Breast epithelium (tissue), 4 donors: ENCODE measurements at regions not wholly inside any gene's neighbourhood (a gene's known extent, or its start where the extent isn't known, plus 50 kb on each side); places are given as distances from the start of the nearest gene placed in this dataset.
"Not testable (repeated sequence)": the region's sequence is repeated elsewhere in the genome, so short reads cannot be mapped to it uniquely, and the experiment has no call there.

Experiments
- DNase-seq, 2 donors: peaks; one replicate each; pipeline ENCODE4 v3.0.0-alpha.2; 2019; ENCODE audit warnings: low spot score in 2 of 2
- H3K27ac ChIP-seq, 2 donors: fragments of 200-600 bp; sonication (generic) in 1 of 2; one replicate each; pipeline ENCODE4 v1.5.1; 2016 to 2019; ENCODE audit warnings: mild to moderate bottlenecking in 1 of 2
- H3K27me3 ChIP-seq, 2 donors: fragments of 200-600 bp; sonication (generic) in 1 of 2; one replicate each; pipeline versions ENCODE4 v1.5.1 to v1.6.0; 2017 to 2019; ENCODE audit warnings: control low read depth in 1 of 2, mild to moderate bottlenecking in 1 of 2
- H3K36me3 ChIP-seq: fragments of 200-600 bp; one replicate; pipeline ENCODE4 v1.5.1; 2019
- H3K4me1 ChIP-seq, 2 donors: fragments of 200-600 bp; sonication (generic); one replicate each; pipeline ENCODE4 v1.5.1; 2016 to 2019; ENCODE audit warnings: control low read depth in 1 of 2
- H3K4me3 ChIP-seq, 3 donors: fragments of 200-600 bp; sonication (generic); 1 replicate in 2 of 3; 2 replicates in 1 of 3; pipeline ENCODE4 v1.5.1; 2016 to 2019; ENCODE audit warnings: mild to moderate bottlenecking in 3 of 3, moderate library complexity in 2 of 3
- H3K9me3 ChIP-seq, 2 donors: fragments of 200-600 bp; sonication (generic) in 1 of 2; one replicate each; pipeline ENCODE4 v1.5.1; 2016 to 2019; ENCODE audit warnings: control low read depth in 1 of 2
- CTCF ChIP-seq, 3 donors: fragments of 450-650 bp; IDR thresholded peaks; one replicate each; pipeline ENCODE4 v1.5.1; 2016 to 2017; ENCODE audit warnings: antibody characterized with exemption in 3 of 3, mild to moderate bottlenecking in 3 of 3, moderate library complexity in 3 of 3
- POLR2A ChIP-seq: fragments of 450-650 bp; IDR thresholded peaks from one replicate; pipeline ENCODE4 v1.6.1; 2016; ENCODE audit warnings: antibody characterized with exemption, mild to moderate bottlenecking, moderate library complexity
- POLR2AphosphoS5 ChIP-seq, 3 donors: sonication (generic); formaldehyde crosslinking; IDR thresholded peaks; one replicate each; pipeline ENCODE4 v1.6.1; 2017; ENCODE audit warnings: antibody characterized with exemption in 3 of 3
- intact Hi-C: fragments of 100-400 bp; cut with DNase I; formaldehyde crosslinking; loops from one replicate; pipeline ENCODE4 v1.15.1; 2023; ENCODE audit warnings: low total_unique reads

- intact Hi-C loops = no loop called here
- no peaks in the 10 kb centered on the region for H3K27me3 ChIP-seq
Measured at GRCh38 chr6:115159733-115160132, 816.9 kb upstream of the HS3ST5 start.

DNA sequence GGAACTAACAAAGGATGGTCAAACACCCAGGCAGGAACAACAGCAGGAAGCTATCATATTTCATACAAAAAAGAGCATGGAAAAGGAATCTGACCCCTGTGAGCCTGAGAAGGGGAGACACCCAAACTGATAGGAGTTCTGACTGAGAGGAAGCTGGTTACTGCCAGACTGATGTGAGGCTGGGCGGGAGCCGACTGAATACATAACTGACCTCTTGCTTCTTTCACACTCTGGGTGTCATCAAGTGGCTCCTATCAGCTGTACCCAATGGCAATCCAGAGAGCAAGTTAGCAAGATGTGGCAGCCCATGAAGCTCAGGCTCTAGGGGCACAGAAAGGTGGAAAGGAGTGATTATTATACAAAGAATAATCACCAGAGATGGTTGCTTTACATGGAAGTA is 795.1 kb upstream of the HS3ST5 start:
- Histone ChIP-seq H3K27me3 (no peaks in the 10 kb centered on the region), H3K4me3 (no peak overlapping the region), H3K27ac (no peak overlapping the region), H3K4me1 (no peaks in the 10 kb centered on the region), H3K9me3 (no peaks in the 10 kb centered on the region), H3K36me3 (peaks cover 3% of the 10 kb centered on the region)
- intact Hi-C loops = no loop called here
- TF ChIP-seq CTCF (IDR thresholded peaks at IDR 0.05) = no peak
- no peak for TF ChIP-seq POLR2A
- no peak for TF ChIP-seq POLR2AphosphoS5 (IDR thresholded peaks at IDR 0.05)
- no peak for DNase-seq

More at GRCh38 chr6:115159733-115160132, 816.9 kb upstream of the HS3ST5 start:
- no peak overlapping the region for H3K4me3 ChIP-seq
- H3K4me1 ChIP-seq = no peaks in the 10 kb centered on the region
- no peak for DNase-seq
- H3K36me3 ChIP-seq = no peaks in the 10 kb centered on the region
- H3K27ac ChIP-seq = no peak overlapping the region
- TF ChIP-seq CTCF (IDR thresholded peaks at IDR 0.05) (no peak), POLR2AphosphoS5 (IDR thresholded peaks at IDR 0.05) (no peak), POLR2A (no peak)
- peaks cover 0 to 11% of the 10 kb centered on the region in 2 donors for H3K9me3 ChIP-seq

DNA sequence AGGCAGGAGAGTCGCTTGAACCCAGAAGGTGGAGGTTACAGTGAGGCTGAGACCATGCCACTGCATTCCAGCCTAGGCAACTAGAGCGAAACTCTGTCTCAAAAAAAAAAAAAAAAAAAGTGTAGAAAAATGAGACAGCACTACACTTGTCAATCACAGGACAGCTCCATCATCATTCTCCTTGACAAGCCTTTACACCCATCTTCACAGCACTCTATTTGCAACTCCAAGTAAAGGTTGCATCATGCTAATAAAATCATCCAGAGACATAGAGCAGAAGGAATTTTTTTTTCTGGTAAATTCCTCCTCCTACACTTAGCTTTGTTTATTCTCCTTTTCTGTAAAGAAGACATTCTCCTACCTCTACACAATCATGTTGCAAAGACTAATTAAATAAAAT is 791.0 kb upstream of the HS3ST5 start:
- peaks cover 3% of the 10 kb centered on the region for H3K36me3 ChIP-seq
- no peak overlapping the region for H3K4me3 ChIP-seq
- no peak overlapping the region for H3K27ac ChIP-seq
- TF ChIP-seq CTCF (IDR thresholded peaks at IDR 0.05) (no peak), POLR2A (no peak), POLR2AphosphoS5 (IDR thresholded peaks at IDR 0.05) (no peak)
- no peaks in the 10 kb centered on the region for H3K27me3 ChIP-seq
- intact Hi-C loops = no loop called here
- no peaks in the 10 kb centered on the region for H3K4me1 ChIP-seq
- DNase-seq = no peak
- H3K9me3 ChIP-seq = peaks cover 5 to 15% of the 10 kb centered on the region in 2 donors

DNA sequence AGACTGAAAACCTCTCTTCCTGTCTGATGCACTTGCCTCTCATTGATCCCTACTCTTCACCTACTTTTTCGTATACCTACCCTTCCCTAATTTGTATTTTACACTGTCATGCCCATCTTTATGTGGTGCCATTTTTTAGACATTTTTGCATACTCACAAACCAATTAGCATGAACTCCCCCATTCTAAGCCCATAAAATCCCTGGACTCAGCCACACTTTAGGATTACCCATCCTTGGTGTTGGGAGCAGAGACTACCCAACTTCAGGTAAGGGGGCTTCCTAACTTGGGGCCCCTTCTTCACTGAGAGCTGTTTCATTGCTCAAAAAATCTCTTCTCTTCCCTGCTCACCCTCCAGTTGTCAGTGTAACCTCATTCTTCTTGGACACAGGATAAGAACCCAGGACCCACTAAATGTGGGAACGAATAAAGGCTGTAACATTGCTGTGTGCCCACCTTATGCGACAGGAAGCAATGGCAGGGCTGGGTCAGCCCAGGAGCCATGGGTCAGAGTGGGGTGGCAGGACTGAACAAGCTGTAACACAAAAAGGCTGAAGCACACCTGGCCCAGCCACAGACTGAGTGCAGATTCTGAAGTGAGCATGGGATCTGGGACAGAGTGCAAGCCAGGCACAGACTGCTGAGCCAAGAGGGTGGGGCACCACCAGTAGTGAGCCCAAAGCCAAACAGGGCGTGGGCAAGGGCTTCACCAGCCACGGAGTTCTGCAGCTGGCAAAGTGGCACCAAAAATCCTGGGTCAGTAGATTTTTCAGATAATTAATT is 789.1 kb upstream of the HS3ST5 start:
- peaks cover 3% of the 10 kb centered on the region for H3K36me3 ChIP-seq
- intact Hi-C loops = no loop called here
- H3K4me3 ChIP-seq = no peak overlapping the region
- H3K27ac ChIP-seq = no peak overlapping the region
- H3K4me1 ChIP-seq = no peaks in the 10 kb centered on the region
- no peak for TF ChIP-seq CTCF (IDR thresholded peaks at IDR 0.05)
- no peak for TF ChIP-seq POLR2A
- TF ChIP-seq POLR2AphosphoS5 (IDR thresholded peaks at IDR 0.05) = no peak
- peaks cover 5 to 15% of the 10 kb centered on the region in 2 donors for H3K9me3 ChIP-seq
- no peak for DNase-seq
- H3K27me3 ChIP-seq = no peaks in the 10 kb centered on the region

DNA sequence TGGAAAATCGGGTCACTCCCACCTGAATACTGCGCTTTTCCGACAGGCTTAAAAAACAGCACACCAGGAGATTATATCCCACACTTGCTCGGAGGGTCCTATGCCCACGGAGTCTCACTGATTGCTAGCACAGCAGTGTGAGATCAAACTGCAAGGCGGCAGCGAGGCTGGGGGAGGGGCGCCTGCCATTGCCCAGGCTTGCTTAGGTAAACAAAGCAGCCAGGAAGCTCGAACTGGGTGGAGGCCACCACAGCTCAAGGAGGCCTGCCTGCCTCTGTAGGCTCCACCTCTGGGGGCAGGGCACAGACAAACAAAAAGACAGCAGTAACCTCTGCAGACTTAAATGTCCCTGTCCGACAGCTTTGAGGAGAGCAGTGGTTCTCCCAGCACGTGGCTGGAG is 778.7 kb upstream of the HS3ST5 start:
- H3K27ac ChIP-seq, intact Hi-C loops, DNase-seq: not testable (repeated sequence)

More for the DNA sequence above, 778.7 kb upstream of the HS3ST5 start:
- H3K4me3 ChIP-seq, H3K27me3 ChIP-seq, H3K4me1 ChIP-seq, H3K36me3 ChIP-seq, H3K9me3 ChIP-seq: not testable (repeated sequence)
